Right hindlimb (tissue), 1 donor: ENCODE measurements at regions not wholly inside any gene's neighbourhood (a gene's known extent, or its start where the extent isn't known, plus 50 kb on each side); places are given as distances from the start of the nearest gene placed in this dataset.
A peak's percentile ranks its signal among the peaks of the same experiment; 100 is the strongest.

Experiments
- DNase-seq: peaks from one replicate; pipeline ENCODE4 v3.0.0-alpha.2; 2018

DNA sequence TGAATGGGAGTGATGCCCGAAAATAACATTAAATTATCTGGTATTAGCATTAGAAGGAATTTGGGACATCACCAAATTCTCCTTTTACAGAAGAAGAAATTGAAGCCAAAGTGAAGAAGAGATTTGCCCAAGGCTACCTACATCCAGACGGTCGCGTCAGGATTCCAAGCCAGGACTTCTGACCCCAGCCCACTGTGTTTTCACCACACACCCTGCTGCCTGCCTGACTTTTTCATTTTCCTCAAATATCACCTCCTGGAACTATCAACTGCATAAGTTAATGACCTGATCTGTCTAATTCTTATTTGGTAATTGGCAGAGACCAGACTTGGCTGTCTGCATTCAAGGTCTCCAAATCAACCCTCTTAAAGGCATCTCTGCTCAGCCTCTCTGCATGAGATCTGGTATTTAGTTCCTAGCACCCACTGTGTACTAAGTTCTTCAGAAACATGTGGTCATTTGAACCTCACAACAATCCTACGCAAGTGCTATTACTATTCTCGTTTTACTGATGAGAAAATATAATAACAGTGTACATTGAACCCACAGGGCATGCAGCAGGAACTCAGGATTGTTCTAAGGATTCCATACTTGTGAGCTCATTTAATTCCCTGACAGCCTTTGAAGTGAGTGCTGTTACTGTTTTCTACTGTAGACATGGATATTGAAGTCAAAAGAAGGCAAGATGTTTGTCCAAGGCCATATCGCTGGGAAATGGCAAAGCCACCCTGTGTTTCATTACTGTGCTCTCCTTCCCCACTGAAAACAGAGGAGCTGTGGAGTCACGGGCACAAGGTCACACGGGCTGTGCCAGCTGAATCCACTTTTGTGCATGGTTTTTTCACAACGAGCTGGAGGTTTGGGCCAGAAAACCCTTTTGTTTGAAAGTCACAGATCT, 195.2 kb upstream of the C1QTNF7 start:
- no peak for DNase-seq

DNA sequence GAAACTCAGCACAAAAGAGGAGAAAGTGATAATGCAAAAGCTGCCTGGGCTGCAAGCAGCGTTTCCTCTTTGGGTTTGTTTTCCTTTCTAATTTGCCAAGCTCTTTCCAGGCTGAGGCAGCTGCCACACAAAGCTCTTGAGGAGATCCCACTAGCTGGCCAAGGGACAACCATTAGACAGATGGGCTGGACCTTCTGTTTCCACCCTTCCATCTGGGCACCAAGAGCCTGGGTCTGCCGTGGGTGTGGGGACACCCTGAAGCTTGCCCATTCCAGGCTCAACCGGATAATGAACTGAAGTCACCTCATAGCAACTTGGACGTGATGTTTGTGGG, 194.6 kb upstream of the C1QTNF7 start:
- peak; percentile 62 for DNase-seq

DNA sequence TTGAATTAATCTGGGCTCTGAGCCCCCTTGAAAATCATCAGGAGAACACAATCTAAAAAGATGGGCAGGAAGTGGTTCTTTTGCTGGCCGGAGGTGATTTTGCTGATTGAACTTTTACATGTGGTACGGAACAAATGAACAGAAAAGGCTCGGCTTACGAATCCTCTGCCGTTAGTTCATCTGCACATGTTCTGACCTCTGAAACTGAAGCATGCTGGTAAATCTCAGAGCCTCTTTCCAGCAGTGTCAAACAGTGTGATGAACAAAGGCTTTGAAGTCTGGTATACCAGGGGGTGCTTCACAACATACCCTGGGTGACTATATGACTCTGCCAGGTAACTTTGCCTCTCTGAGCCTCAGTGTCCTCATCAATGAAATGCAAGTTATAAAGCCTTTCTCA, 194.2 kb upstream of the C1QTNF7 start:
- DNase-seq: no peak

DNA sequence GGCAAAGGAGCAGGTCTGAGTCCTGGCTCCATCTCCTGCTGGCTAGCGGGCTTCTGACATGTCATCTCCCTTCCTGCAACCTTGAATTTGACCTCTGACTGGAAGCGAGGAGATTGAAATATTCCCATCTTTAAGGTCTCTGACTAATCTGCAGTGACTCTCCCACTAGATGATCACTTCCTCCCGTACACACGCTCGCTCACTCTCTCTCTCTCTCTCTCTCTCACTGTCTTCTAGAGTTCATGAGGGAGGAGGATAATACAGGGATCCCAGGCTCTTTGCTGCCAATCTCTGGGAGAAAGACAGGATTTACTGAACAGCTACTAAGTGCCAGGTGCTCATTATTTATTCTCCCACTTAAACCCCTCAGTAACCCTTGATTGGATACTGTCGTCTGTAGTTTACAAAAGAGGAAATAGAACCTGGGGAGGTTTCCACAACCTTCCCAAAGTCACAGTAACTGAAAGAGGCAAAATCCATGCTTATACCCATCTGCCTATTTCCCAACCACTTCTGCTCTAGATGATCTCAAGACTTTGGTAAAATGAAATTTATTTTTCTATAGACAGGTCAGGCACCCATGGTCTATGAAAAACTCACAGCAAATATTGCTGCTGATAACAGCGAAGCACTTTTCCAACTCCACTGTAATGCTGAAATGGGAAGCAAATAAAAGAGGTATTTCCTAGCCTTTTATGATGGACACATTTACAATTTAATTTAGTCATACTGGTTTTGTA, 193.5 kb upstream of the C1QTNF7 start:
- no peak for DNase-seq

DNA sequence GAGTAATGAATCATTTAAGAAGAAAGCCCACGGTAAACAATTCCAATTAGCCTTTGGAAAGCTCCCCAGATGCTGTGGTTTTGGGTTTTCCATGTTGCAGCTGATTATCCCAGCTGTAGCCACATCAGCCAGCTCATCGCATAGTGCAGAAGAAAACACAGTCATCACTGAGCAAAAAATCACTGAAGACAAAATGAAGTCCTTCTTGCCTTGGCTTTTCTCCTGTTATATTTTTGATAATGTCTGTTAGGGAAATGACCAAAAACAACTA, 193.0 kb upstream of the C1QTNF7 start:
- peak; percentile 50 for DNase-seq

- DNase-seq: no peak
Measured at GRCh38 chr4:15235135-15235534, 192.7 kb upstream of the C1QTNF7 start.

DNA sequence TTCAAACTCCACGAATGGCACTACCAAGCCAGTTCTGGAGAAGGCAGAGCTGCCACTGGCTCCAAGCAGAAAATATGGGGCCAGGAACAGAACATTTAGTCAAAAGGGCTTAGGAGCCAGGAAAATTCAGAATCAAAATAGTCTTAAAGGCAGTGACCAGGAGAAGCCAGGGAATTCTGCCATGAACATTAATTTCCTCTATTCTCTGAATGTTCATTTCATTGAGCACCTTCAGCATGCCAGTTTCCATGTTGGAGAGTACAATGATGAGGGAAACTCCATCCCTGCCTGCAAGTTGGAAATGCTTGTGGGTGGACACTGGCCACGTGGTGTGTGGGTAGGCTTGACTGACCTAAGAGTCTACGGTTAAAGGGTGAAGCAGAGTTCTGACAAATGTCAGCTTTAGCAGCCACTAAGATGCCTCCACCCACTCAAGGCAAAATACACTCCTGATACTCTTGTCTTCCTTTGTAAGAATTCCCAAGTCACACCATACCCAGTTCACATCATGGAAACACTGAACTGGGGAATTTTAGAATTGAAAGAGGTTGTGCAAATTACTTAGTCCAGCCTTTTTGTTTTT, 190.1 kb upstream of the C1QTNF7 start:
- DNase-seq: peak; percentile 46

- DNase-seq: peak; percentile 54
Measured at GRCh38 chr4:15238720-15239119, 189.1 kb upstream of the C1QTNF7 start.

GRCh38 chr4:15239866-15240265, 188.0 kb upstream of the C1QTNF7 start:
- DNase-seq: no peak

- DNase-seq: no peak
Measured at GRCh38 chr4:15240764-15241163, 187.1 kb upstream of the C1QTNF7 start.

GRCh38 chr4:15242021-15242420, 185.8 kb upstream of the C1QTNF7 start:
- DNase-seq: no peak

DNA sequence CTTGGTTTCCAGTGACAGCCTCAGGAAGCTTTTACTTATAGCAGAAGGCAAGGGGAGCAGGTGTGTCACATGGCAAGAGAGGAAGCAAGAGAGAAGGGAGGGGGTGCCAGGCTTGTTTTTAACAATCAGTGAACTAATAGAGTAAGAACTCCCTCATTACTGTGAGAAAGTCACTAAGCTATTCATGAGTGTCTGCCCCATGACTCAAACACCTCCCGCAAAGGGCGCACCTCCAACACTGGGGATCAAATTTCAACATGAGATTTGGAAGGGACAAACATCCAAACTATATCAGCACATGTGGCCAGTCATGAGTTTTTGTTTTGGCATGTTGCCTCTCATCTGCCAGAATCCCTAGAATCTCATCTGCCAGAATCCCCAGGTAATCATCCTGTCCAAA, 183.5 kb upstream of the C1QTNF7 start:
- no peak for DNase-seq

DNA sequence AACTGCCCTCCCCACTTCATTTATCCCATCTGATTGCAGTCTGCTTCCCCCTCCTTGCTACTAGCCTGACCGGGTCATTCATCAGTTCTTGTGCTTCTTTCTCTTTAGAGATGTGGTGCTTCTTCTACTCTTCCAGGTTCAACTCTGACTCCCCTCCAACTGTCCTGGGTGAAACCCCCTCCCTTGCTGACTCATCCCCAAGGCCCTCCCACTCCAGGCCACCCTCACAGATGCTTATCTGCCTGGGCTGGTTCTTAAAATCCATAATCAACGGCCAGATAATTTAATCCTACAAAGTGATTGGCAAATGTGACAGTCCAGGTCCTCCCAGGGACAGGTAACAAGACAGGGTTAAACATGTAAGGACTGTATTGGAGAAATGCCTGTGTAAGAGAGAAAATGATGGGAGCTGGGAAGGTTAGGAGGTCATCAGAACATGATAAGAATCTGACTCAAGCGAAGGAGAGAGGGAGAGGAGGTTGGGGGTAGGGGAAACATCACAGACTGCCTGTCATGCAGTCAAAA, 182.8 kb upstream of the C1QTNF7 start:
- no peak for DNase-seq

DNA sequence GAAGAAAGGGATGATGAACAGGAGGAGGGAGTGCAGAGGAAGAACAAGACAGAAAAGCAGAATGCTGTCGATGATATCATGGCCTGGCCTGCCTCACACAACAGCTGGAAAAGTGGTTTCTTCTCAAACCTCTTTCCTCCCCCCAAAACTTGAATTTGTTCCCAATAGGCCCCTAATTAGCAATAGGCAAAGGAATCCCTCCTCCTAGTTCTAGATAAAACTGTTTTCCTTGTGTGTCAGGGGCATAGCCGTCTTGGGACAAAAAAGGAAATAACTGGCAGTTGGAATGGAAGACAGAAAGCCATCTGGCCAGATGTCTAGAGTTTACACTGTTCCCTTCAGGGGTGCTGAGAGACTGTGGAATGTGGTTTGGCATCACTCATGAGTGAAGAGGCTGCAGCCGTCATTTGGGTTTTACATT, 177.8 kb upstream of the C1QTNF7 start:
- peak; percentile 64 for DNase-seq

- DNase-seq: no peak
Measured at GRCh38 chr4:15253349-15253748, 174.5 kb upstream of the C1QTNF7 start.

DNA sequence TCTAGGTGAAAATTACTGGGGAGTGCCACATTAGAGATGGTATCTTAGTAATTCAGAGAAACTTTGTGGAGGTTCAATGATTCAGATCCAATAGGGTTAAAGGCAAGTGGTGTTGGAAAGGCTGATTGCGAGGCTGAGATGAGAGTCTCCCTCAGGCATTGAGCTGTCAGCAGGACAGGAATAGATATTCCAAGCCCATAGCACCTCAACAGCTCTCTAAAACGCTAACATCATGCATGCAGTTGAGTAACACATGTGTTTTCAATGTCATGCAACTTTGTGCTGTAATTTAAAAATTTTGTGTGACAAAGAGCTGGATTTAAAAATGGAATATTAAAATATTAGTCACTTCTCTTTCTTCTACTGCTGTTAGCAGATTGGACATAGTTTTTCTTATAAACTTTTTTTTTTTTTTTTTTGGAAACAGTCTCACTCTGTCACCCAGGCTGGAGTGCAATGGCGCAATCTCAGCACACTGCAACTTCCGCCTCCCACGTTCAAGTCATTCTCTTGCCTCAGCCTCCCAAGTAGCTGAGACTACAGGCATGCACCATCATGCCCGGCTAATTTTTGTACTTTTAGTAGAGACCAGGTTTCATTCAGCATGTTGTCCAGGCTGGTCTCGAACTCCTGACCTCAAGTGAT, 173.5 kb upstream of the C1QTNF7 start:
- no peak for DNase-seq

DNA sequence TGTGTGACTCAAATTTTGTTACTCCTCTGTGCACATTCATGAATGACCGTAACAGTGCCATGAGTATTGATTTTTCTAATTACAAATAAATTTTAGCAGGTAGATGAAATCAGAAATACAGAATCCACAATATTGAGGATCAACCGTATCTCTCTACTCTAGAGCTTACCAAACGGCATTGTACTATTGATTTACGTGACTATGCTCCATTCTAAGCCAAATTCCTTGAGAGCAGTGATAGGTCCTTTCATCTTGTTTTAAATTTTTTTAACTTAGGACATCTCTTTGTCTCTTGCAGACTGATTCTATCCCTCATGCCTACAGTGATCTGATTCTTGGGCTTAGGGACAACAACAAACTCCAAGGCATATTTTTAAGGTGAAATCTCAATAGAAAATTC, 172.3 kb upstream of the C1QTNF7 start:
- no peak for DNase-seq

DNA sequence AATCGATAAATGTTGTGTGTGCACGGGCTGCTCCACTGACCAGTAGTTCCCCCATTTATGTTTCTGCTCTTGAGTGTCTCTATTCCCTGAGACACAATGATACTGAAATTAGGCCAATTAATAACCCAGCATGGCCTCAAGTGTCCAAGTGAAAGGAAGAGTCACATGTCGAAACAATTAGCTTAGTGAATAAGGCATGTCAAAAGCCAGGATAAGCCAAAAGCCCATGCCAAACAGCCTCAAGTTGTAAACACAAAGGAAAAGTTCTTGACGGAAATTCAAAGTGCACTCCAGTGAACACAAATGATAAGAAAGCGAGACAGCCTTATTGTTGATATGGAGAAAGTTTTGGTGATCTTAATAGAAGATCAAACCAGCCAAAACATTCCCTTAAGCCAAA, 167.1 kb upstream of the C1QTNF7 start:
- no peak for DNase-seq

DNA sequence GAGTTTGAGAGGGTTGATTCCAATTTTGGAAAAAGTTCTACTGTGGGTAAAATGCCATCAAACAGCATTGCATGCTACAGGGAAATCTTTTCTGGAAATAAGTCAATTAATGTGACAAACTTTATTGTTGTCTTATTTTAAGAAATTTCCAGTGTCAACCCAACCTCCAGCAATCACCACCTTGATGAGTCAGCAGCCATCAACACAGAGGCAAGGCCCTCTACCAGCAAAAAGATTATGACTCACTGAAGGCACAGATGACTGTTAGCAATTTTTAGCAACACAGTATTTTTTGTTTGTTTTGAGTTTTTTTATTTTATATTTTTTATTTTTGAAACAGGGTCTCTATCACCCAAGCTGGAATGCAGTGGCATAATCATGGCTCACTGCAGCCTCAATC, 165.4 kb upstream of the C1QTNF7 start:
- DNase-seq: no peak

GRCh38 chr4:15270201-15270600, 157.6 kb upstream of the C1QTNF7 start:
- DNase-seq: no peak

DNA sequence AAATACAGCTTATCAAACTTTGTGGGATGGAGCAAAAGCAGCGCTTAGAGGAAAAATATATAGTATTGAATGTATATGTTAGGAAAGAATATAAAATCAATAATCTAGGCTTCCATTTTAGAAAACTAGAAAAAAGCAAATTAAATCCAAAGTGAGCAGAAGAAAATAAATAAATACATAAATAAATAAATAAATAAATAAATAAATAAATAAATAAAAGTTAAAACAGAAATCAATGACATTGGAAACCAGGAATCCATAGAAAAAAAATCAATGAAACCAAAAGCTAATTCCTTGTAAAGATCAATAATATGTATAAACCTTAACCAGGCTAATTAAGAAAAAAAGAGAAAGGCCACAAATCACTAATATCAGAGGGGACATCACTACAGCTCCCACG, 141.8 kb upstream of the C1QTNF7 start:
- no peak for DNase-seq

DNA sequence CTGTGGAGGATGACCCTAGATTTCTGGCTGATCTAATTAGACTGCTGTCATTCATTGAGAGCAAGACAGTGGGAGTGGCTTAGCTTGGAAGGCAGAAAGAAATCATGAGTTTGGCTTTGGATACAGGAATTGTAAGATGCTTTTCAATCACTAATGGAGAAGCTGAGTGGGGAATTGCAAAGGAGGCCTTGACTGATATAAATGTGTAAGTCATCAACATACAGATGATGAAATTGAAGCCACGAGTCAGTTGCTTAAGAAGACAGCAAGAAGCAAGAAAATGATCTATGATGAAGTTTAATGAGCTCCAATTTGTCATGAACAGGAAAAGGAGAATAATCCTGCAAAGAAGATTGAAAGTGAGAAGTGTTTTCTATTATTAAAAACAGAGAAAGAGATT, 136.7 kb upstream of the C1QTNF7 start:
- DNase-seq: no peak

DNA sequence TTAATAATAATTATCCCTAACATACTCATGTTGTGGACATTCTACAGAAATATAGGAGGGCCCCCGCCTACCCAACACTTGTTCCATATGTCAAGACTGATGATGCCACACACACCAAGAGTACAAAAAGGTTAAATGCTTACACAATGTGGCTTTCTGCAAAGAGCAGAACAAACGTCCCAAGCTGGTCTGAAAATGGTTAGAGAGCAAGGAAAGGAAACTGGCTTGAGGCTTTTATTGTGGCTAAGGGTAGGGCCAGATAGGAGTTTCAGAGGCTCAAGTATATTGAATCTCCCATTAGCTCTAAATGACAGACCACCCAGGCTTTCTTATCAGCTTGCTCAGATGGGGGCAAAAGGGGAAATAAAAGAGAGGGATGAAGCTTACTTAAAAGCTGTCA, 134.1 kb upstream of the C1QTNF7 start:
- no peak for DNase-seq

- no peak for DNase-seq
Measured at GRCh38 chr4:15294202-15294601, 133.6 kb upstream of the C1QTNF7 start.
